ENCODE measurements at regions not wholly inside any gene's neighbourhood (a gene's known extent, or its start where the extent isn't known, plus 50 kb on each side); places are given as distances from the start of the nearest gene placed in this dataset.

DNA sequence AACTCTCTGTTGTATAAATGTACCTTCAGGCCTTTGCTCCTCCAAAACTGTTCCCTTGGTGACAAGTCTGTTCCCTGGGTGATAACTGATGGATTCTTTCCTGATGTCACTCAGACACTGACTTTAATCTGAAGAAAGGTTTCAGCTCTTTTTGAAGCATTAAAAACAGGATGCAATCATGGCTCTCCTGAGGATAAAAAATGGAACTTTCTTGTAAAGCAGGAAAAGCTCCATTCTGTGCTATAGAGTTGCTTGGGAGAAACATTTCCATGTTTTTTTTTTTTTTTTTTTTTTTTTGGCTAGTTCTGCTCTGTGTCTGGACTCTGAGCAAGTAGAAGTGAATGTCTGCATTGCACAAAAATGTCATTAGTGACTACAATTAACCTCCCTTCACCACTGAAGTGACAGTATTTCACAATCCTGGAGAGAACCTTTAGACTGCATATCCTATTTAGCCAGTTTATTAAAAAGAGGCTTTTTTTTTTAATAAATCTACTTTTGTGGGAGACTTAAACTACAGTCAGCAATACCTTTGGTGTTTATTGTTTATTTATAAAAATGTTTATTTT lies 101.7 kb upstream of the PRMT6 start:
- H3K4me3 Mint-ChIP-seq = no peak overlapping the region
- H3K4me1 Mint-ChIP-seq = no peaks in the 10 kb centered on the region
- H3K36me3 Mint-ChIP-seq = no peaks in the 10 kb centered on the region
- no peak overlapping the region for H3K27ac Mint-ChIP-seq
- H3K9me3 Mint-ChIP-seq = peaks cover 0 to 9% (median 0%) of the 10 kb centered on the region in 6 donors
- H3K27me3 Mint-ChIP-seq (ENCODE audit: low read depth in 3 of 3) = peaks cover 0 to 4% (median 0%) of the 10 kb centered on the region in 3 donors
- DNase-seq = no peak

- Mint-ChIP-seq H3K4me3 (no peak overlapping the region), H3K27ac (no peak overlapping the region), H3K4me1 (no peaks in the 10 kb centered on the region), H3K27me3 (ENCODE audit: low read depth in 3 of 3) (peaks cover 0 to 3% (median 0%) of the 10 kb centered on the region in 3 donors), H3K36me3 (no peaks in the 10 kb centered on the region), H3K9me3 (peaks cover 0 to 9% (median 0%) of the 10 kb centered on the region in 6 donors)
- no peak for DNase-seq
Observed at GRCh38 chr1:106956721-106957120, 99.8 kb upstream of the PRMT6 start.

DNA sequence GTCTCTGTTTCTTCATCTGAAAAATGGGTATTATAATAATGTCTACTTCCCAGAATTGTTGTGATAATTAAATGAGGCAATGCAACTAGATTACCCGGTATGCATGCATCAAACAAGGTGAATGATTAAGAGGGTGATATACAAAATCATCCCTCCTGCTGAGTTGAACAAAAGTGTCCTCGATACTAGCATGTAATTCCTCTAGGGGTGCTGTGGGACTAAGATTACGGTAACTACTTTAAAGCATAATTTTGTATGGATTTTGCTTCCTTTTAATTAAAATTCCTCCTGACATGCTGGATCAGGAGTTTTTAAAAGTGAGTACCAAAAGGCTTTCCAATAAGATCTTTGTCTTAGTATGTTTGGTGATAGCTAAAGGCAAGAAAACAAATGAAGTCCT lies 98.7 kb upstream of the PRMT6 start:
- Mint-ChIP-seq H3K27ac (no peak overlapping the region), H3K36me3 (no peaks in the 10 kb centered on the region), H3K27me3 (ENCODE audit: low read depth in 3 of 3) (peaks cover 0 to 2% (median 0%) of the 10 kb centered on the region in 3 donors), H3K4me3 (no peak overlapping the region), H3K4me1 (no peaks in the 10 kb centered on the region), H3K9me3 (peaks cover 0 to 9% (median 0%) of the 10 kb centered on the region in 6 donors)
- no peak for DNase-seq

- Mint-ChIP-seq H3K27me3 (ENCODE audit: low read depth in 3 of 3) (peaks cover 0 to 2% (median 0%) of the 10 kb centered on the region in 3 donors), H3K36me3 (no peaks in the 10 kb centered on the region), H3K9me3 (no peaks in the 10 kb centered on the region), H3K4me1 (no peaks in the 10 kb centered on the region), H3K27ac (no peak overlapping the region), H3K4me3 (no peak overlapping the region)
- DNase-seq = no peak
Observed at GRCh38 chr1:106960412-106960811, 96.1 kb upstream of the PRMT6 start.

DNA sequence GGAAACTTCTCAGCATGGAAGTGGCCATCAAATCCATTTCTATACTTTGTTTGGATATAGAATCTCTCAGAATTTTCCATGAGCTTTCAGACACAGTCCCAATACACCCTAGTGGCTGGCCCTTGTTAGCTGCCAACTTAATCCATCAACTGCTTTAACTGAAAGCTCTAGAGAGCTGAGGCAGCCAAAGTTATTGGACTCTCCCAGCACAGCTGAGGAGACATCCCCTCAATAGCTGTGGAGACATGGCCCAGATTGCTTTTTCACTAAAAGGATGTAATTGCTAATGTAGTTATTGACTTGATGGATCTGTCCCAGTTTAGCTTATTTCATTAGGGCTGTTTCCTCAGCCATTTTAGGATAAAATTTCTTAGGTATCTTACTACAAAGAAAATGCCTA lies 94.8 kb upstream of the PRMT6 start:
- no peaks in the 10 kb centered on the region for H3K36me3 Mint-ChIP-seq
- no peaks in the 10 kb centered on the region for H3K27me3 Mint-ChIP-seq (ENCODE audit: low read depth in 3 of 3)
- H3K4me1 Mint-ChIP-seq = no peaks in the 10 kb centered on the region
- no peak overlapping the region for H3K4me3 Mint-ChIP-seq
- DNase-seq = no peak
- H3K27ac Mint-ChIP-seq = no peak overlapping the region
- H3K9me3 Mint-ChIP-seq = no peaks in the 10 kb centered on the region

DNA sequence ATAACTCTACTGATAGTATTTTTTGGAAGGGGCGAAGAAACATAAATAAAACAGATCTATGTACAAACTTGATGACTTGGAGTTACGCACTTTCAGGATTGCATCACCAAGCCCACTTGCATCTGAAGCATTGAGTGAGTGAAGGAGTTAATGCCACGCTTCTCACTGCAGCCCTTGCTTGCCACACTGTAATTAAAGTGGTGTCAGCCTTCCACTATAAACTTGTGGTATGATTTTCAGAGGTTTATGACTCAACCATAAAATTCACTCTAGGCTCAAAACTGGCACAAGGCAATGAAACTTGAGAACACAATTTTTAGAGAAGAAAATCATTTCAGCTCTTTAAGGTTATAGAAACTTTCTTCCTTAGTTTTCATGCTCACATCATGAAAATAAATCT lies 93.9 kb upstream of the PRMT6 start:
- H3K4me1 Mint-ChIP-seq = no peaks in the 10 kb centered on the region
- H3K36me3 Mint-ChIP-seq = no peaks in the 10 kb centered on the region
- H3K27ac Mint-ChIP-seq = no peak overlapping the region

GRCh38 chr1:106964495-106964894 lies 92.0 kb upstream of the PRMT6 start:
- H3K27me3 Mint-ChIP-seq (ENCODE audit: low read depth in 3 of 3) = no peaks in the 10 kb centered on the region
- no peaks in the 10 kb centered on the region for H3K36me3 Mint-ChIP-seq
- H3K9me3 Mint-ChIP-seq = peaks cover 0 to 3% (median 0%) of the 10 kb centered on the region in 6 donors
- no peak overlapping the region for H3K4me3 Mint-ChIP-seq
- H3K4me1 Mint-ChIP-seq = no peaks in the 10 kb centered on the region
- H3K27ac Mint-ChIP-seq = no peak overlapping the region
- DNase-seq = no peak

More for the DNA sequence above, 93.9 kb upstream of the PRMT6 start:
- H3K27me3 Mint-ChIP-seq (ENCODE audit: low read depth in 3 of 3) = no peaks in the 10 kb centered on the region
- H3K9me3 Mint-ChIP-seq = no peaks in the 10 kb centered on the region
- H3K4me3 Mint-ChIP-seq = no peak overlapping the region
- DNase-seq = no peak

GRCh38 chr1:106968644-106969043 lies 87.8 kb upstream of the PRMT6 start:
- DNase-seq = no peak
- Mint-ChIP-seq H3K9me3 (peaks cover 0 to 3% (median 0%) of the 10 kb centered on the region in 6 donors), H3K4me3 (no peak overlapping the region), H3K36me3 (no peaks in the 10 kb centered on the region), H3K27me3 (ENCODE audit: low read depth in 3 of 3) (no peaks in the 10 kb centered on the region), H3K4me1 (no peaks in the 10 kb centered on the region), H3K27ac (no peak overlapping the region)

GRCh38 chr1:106969731-106970130 lies 86.7 kb upstream of the PRMT6 start:
- Mint-ChIP-seq H3K9me3 (peaks cover 0 to 3% (median 0%) of the 10 kb centered on the region in 6 donors), H3K4me3 (no peak overlapping the region)

DNA sequence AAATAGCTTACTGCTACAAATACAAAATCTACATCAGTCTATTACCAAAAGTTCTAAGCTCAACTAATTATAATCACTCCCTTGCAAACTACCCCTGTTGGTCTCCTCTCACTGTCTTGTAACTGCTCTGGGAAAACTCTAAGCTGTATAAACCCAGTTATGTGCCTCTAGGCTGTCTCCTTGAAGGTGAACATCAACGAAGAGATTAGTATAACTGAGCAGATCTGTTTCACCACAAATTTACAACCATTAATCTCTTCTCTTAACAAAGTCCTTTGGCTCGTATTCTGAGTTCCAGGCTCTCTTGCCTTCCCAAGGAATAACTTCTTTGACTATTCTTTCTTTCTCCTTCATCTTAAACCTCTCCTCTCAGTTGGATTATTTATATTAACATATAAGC lies 84.4 kb upstream of the PRMT6 start:
- no peak for DNase-seq
- H3K36me3 Mint-ChIP-seq = no peaks in the 10 kb centered on the region
- no peaks in the 10 kb centered on the region for H3K4me1 Mint-ChIP-seq
- H3K27me3 Mint-ChIP-seq (ENCODE audit: low read depth in 3 of 3) = no peaks in the 10 kb centered on the region
- peaks cover 0 to 6% (median 2%) of the 10 kb centered on the region in 6 donors for H3K9me3 Mint-ChIP-seq
- H3K27ac Mint-ChIP-seq = no peak overlapping the region
- H3K4me3 Mint-ChIP-seq = no peak overlapping the region

More at GRCh38 chr1:106969731-106970130, 86.7 kb upstream of the PRMT6 start:
- Mint-ChIP-seq H3K4me1 (no peaks in the 10 kb centered on the region), H3K27me3 (ENCODE audit: low read depth in 3 of 3) (no peaks in the 10 kb centered on the region), H3K27ac (no peak overlapping the region), H3K36me3 (no peaks in the 10 kb centered on the region)
- no peak for DNase-seq

- no peaks in the 10 kb centered on the region for H3K36me3 Mint-ChIP-seq
- no peak overlapping the region for H3K27ac Mint-ChIP-seq
- H3K4me3 Mint-ChIP-seq = no peak overlapping the region
- no peaks in the 10 kb centered on the region for H3K27me3 Mint-ChIP-seq (ENCODE audit: low read depth in 3 of 3)
- H3K4me1 Mint-ChIP-seq = no peaks in the 10 kb centered on the region
- DNase-seq = no peak
- H3K9me3 Mint-ChIP-seq = peaks cover 0 to 6% (median 0%) of the 10 kb centered on the region in 6 donors
Observed at GRCh38 chr1:106975944-106976343, 80.5 kb upstream of the PRMT6 start.

DNA sequence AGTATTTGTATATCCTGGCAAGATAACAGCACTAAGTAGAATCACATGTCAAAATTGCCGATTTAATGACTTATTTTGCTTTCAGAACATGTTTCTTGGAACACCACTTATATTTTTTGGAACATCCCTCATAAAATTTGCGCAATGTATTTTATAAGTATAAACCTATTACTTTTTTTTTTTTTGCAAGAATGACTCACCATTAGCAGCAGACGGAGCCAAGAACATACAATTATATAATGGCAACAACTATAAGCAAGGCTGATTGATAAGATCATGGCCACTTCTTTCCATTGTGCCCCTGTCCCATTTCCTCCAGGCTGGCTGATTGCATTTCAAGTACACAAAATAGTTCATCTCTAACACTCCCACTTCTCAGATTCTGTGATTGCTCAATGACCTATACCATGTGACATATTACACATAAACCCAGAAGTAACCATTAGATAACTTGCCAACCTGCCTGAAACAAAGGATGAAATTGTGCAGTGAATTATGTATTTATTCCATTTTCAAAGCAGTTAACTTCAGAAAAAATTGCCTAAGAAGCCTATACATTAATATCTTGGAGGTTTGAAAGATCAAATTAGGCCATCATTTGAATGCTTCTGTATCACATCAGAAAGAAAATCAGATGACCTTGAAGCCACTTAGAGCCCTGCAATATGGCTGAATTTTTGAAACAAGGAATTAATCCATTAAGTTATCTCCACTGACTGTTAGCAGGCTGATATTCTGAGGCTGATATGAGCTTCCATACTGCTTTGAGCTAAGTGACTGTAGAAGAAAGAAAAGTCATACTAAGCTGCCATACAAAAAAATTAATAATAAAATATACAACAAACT lies 77.8 kb upstream of the PRMT6 start:
- DNase-seq = no peak
- Mint-ChIP-seq H3K4me3 (no peak overlapping the region), H3K36me3 (no peaks in the 10 kb centered on the region), H3K27me3 (ENCODE audit: low read depth in 3 of 3) (no peaks in the 10 kb centered on the region), H3K4me1 (no peaks in the 10 kb centered on the region), H3K27ac (no peak overlapping the region), H3K9me3 (peaks cover 0 to 6% (median 0%) of the 10 kb centered on the region in 6 donors)

GRCh38 chr1:106979371-106979770 lies 77.1 kb upstream of the PRMT6 start:
- Mint-ChIP-seq H3K27me3 (ENCODE audit: low read depth in 3 of 3) (no peaks in the 10 kb centered on the region), H3K36me3 (no peaks in the 10 kb centered on the region), H3K27ac (no peak overlapping the region), H3K9me3 (peaks cover 0 to 6% (median 0%) of the 10 kb centered on the region in 6 donors), H3K4me3 (no peak overlapping the region), H3K4me1 (no peaks in the 10 kb centered on the region)
- no peak for DNase-seq

GRCh38 chr1:106980121-106980520 lies 76.4 kb upstream of the PRMT6 start:
- H3K4me1 Mint-ChIP-seq = no peaks in the 10 kb centered on the region
- no peak for DNase-seq
- no peak overlapping the region for H3K4me3 Mint-ChIP-seq
- H3K9me3 Mint-ChIP-seq = peaks cover 0 to 5% (median 0%) of the 10 kb centered on the region in 6 donors
- no peaks in the 10 kb centered on the region for H3K27me3 Mint-ChIP-seq (ENCODE audit: low read depth in 3 of 3)
- no peaks in the 10 kb centered on the region for H3K36me3 Mint-ChIP-seq
- H3K27ac Mint-ChIP-seq = no peak overlapping the region

Data from immature natural killer cell (primary cell).